Gastrocnemius medialis (tissue), 4 donors: ENCODE measurements at regions not wholly inside any gene's neighbourhood (a gene's known extent, or its start where the extent isn't known, plus 50 kb on each side); places are given as distances from the start of the nearest gene placed in this dataset.
A peak's percentile ranks its signal among the peaks of the same experiment; 100 is the strongest.

Experiments
- POLR2A ChIP-seq, 2 donors: fragments of 450-650 bp; IDR thresholded peaks; one replicate each; pipeline ENCODE4 v1.6.1; 2017; ENCODE audit warnings: antibody characterized with exemption in 2 of 2, mild to moderate bottlenecking in 2 of 2, moderate library complexity in 2 of 2
- TF ChIP-seq, protein P1 (sequence below), 5 experiments: fragments of 450-650 bp in 3 of 5; fragments of 200-600 bp in 2 of 5; sonication (generic) in 2 of 5; IDR thresholded peaks in 4 of 5; conservative IDR thresholded peaks in 1 of 5; 1 replicate in 4 of 5; 2 replicates in 1 of 5; pipeline ENCODE4 v1.5.1; 2016 to 2019; ENCODE audit warnings: antibody characterized with exemption in 5 of 5, mild to moderate bottlenecking in 3 of 5, moderate library complexity in 3 of 5

DNA sequence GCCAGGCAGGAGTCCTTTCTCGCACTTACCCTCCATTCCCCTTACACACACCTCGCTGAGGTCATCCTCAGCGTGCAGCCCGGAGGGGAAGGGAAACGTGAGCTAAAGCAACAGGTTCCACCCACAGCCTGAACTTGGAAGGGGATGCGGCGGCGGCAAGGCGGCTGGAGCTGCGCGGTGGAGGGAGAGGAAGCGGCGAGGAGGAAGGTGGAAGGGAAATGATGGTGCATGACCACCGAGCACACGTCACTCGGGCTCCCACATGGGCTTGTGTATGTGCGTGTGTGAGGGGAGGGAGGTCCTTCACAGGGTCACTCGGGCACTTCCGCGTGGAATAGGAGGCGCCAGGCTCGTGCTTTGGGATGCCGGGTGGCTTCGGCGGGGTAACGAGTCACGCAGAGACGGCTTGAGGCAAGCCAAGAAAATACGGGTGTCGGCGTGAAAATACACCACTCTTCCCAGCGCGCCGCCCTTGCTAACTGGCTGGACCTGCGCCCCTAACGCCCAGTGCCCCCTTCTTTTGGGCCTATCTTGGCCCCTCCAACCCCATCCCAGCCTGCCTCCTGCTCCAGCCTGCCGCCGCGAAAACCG is 225.5 kb upstream of the IL12A start:
- peak; percentile 45 to 64 for TF ChIP-seq POLR2A (IDR thresholded peaks at IDR 0.05)
- TF ChIP-seq, protein P1, sequence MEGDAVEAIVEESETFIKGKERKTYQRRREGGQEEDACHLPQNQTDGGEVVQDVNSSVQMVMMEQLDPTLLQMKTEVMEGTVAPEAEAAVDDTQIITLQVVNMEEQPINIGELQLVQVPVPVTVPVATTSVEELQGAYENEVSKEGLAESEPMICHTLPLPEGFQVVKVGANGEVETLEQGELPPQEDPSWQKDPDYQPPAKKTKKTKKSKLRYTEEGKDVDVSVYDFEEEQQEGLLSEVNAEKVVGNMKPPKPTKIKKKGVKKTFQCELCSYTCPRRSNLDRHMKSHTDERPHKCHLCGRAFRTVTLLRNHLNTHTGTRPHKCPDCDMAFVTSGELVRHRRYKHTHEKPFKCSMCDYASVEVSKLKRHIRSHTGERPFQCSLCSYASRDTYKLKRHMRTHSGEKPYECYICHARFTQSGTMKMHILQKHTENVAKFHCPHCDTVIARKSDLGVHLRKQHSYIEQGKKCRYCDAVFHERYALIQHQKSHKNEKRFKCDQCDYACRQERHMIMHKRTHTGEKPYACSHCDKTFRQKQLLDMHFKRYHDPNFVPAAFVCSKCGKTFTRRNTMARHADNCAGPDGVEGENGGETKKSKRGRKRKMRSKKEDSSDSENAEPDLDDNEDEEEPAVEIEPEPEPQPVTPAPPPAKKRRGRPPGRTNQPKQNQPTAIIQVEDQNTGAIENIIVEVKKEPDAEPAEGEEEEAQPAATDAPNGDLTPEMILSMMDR (IDR thresholded peaks at IDR 0.05 in 4 of 5, conservative IDR thresholded peaks at IDR 0.05 in 1 of 5): no peak
